ENCODE measurements at regions not wholly inside any gene's neighbourhood (a gene's known extent, or its start where the extent isn't known, plus 50 kb on each side); places are given as distances from the start of the nearest gene placed in this dataset.

- DNase-seq = no peak
Measured at GRCh38 chr4:81921751-81922159, 450.0 kb upstream of the RASGEF1B start.

- DNase-seq = no peak
Measured at GRCh38 chr4:81919810-81920209, 448.1 kb upstream of the RASGEF1B start.

- DNase-seq = peak; percentile 11
Measured at GRCh38 chr4:81919223-81919622, 447.5 kb upstream of the RASGEF1B start.

- DNase-seq = no peak
Measured at GRCh38 chr4:81915430-81915829, 443.7 kb upstream of the RASGEF1B start.

GRCh38 chr4:81914623-81915022, 442.9 kb upstream of the RASGEF1B start:
- peak; percentile 8 for DNase-seq

GRCh38 chr4:81913427-81913879, 441.7 kb upstream of the RASGEF1B start:
- peak; percentile 65 for DNase-seq

- no peak for DNase-seq
Measured at GRCh38 chr4:81912376-81913030, 440.8 kb upstream of the RASGEF1B start.

- no peak for DNase-seq
Measured at GRCh38 chr4:81906905-81907304, 435.2 kb upstream of the RASGEF1B start.

GRCh38 chr4:81905971-81906370, 434.3 kb upstream of the RASGEF1B start:
- peak; percentile 75 for DNase-seq

GRCh38 chr4:81904121-81904520, 432.4 kb upstream of the RASGEF1B start:
- DNase-seq = no peak

- no peak for DNase-seq
Measured at GRCh38 chr4:81903212-81903611, 431.5 kb upstream of the RASGEF1B start.

GRCh38 chr4:81898862-81899504, 427.3 kb upstream of the RASGEF1B start:
- no peak for DNase-seq

GRCh38 chr4:81896936-81897335, 425.2 kb upstream of the RASGEF1B start:
- no peak for DNase-seq

- DNase-seq = no peak
Measured at GRCh38 chr4:81891005-81891996, 419.6 kb upstream of the RASGEF1B start.

- no peak for DNase-seq
Measured at GRCh38 chr4:81884986-81885385, 413.3 kb upstream of the RASGEF1B start.

GRCh38 chr4:81883530-81884450, 412.1 kb upstream of the RASGEF1B start:
- DNase-seq = no peak

- DNase-seq = no peak
Measured at GRCh38 chr4:81883004-81883403, 411.3 kb upstream of the RASGEF1B start.

- DNase-seq = no peak
Measured at GRCh38 chr4:81881855-81882621, 410.3 kb upstream of the RASGEF1B start.

- no peak for DNase-seq
Measured at GRCh38 chr4:81876106-81876505, 404.4 kb upstream of the RASGEF1B start.

- DNase-seq = no peak
Measured at GRCh38 chr4:81874661-81875515, 403.2 kb upstream of the RASGEF1B start.
